Ishikawa (cell line): ENCODE measurements at regions not wholly inside any gene's neighbourhood (a gene's known extent, or its start where the extent isn't known, plus 50 kb on each side); places are given as distances from the start of the nearest gene placed in this dataset.

Experiments
- CEBPB ChIP-seq: IDR thresholded peaks from 2 replicates; pipeline ENCODE4 v1.6.1; 2012
- CREB1 ChIP-seq: IDR thresholded peaks from 2 replicates; pipeline ENCODE4 v1.6.1; 2012; ENCODE audit warnings: low read depth
- EGR1 ChIP-seq: IDR thresholded peaks from 2 replicates; pipeline ENCODE4 v1.6.1; 2012
- EP300 ChIP-seq: IDR thresholded peaks from 2 replicates; pipeline ENCODE4 v1.6.1; 2012; ENCODE audit warnings: borderline replicate concordance
- FOXM1 ChIP-seq: IDR thresholded peaks from 2 replicates; pipeline ENCODE4 v1.6.1; 2012; ENCODE audit warnings: low read depth, borderline replicate concordance
- NFIC ChIP-seq: IDR thresholded peaks from 2 replicates; pipeline ENCODE4 v1.6.1; 2012
- RAD21 ChIP-seq: IDR thresholded peaks from 2 replicates; pipeline ENCODE4 v1.6.1; 2012; ENCODE audit warnings: low read depth
- TAF1 ChIP-seq: IDR thresholded peaks from 2 replicates; pipeline ENCODE4 v1.6.1; 2012; ENCODE audit warnings: low read depth, mild to moderate bottlenecking
- TCF12 ChIP-seq: IDR thresholded peaks from 2 replicates; pipeline ENCODE4 v1.6.1; 2012; ENCODE audit warnings: low read depth
- TEAD4 ChIP-seq: IDR thresholded peaks from 2 replicates; pipeline ENCODE4 v1.6.1; 2012
- YY1 ChIP-seq: IDR thresholded peaks from 2 replicates; pipeline ENCODE4 v1.6.1; 2012; ENCODE audit warnings: low read depth
- ZBTB7A ChIP-seq: IDR thresholded peaks from 2 replicates; pipeline ENCODE4 v1.6.1; 2012; ENCODE audit warnings: low read depth
- TF ChIP-seq, protein P1 (sequence below): IDR thresholded peaks from 2 replicates; pipeline ENCODE4 v1.6.1; 2012
- TF ChIP-seq, protein P2 (sequence below): IDR thresholded peaks from 2 replicates; pipeline ENCODE4 v1.6.1; 2012; ENCODE audit warnings: low read depth, mild to moderate bottlenecking
- TF ChIP-seq, protein P3 (sequence below): IDR thresholded peaks from 2 replicates; pipeline ENCODE4 v1.6.1; 2012

DNA sequence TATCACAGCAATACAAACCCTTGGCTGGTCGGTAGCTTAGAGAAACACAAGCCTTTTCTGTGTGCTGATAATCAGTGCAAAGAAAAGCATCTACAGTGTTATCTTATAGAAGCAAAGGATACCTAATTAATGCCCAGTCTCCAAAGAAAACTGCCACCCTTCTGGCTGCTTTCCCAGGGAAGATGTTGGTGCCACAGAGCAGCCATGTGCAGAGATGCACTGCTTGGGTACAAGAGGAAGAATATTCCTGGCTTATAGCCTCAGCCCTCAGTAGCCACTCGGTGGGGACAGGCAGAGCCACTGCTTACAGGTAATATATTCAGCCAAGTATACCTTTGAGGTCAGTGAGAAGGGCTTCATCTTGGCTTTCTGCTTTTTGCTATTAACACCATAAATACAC lies 185.3 kb downstream of the PCSK1 start:
- TF ChIP-seq EP300 (no peak), YY1 (no peak), TCF12 (no peak), ZBTB7A (no peak), NFIC (no peak), FOXM1 (no peak), CEBPB (no peak), CREB1 (no peak), TEAD4 (no peak), TAF1 (no peak), RAD21 (no peak), EGR1 (no peak)
- TF ChIP-seq, protein P1, sequence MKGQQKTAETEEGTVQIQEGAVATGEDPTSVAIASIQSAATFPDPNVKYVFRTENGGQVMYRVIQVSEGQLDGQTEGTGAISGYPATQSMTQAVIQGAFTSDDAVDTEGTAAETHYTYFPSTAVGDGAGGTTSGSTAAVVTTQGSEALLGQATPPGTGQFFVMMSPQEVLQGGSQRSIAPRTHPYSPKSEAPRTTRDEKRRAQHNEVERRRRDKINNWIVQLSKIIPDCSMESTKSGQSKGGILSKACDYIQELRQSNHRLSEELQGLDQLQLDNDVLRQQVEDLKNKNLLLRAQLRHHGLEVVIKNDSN: no peak
- TF ChIP-seq, protein P2, sequence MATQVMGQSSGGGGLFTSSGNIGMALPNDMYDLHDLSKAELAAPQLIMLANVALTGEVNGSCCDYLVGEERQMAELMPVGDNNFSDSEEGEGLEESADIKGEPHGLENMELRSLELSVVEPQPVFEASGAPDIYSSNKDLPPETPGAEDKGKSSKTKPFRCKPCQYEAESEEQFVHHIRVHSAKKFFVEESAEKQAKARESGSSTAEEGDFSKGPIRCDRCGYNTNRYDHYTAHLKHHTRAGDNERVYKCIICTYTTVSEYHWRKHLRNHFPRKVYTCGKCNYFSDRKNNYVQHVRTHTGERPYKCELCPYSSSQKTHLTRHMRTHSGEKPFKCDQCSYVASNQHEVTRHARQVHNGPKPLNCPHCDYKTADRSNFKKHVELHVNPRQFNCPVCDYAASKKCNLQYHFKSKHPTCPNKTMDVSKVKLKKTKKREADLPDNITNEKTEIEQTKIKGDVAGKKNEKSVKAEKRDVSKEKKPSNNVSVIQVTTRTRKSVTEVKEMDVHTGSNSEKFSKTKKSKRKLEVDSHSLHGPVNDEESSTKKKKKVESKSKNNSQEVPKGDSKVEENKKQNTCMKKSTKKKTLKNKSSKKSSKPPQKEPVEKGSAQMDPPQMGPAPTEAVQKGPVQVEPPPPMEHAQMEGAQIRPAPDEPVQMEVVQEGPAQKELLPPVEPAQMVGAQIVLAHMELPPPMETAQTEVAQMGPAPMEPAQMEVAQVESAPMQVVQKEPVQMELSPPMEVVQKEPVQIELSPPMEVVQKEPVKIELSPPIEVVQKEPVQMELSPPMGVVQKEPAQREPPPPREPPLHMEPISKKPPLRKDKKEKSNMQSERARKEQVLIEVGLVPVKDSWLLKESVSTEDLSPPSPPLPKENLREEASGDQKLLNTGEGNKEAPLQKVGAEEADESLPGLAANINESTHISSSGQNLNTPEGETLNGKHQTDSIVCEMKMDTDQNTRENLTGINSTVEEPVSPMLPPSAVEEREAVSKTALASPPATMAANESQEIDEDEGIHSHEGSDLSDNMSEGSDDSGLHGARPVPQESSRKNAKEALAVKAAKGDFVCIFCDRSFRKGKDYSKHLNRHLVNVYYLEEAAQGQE: no peak
- TF ChIP-seq, protein P3, sequence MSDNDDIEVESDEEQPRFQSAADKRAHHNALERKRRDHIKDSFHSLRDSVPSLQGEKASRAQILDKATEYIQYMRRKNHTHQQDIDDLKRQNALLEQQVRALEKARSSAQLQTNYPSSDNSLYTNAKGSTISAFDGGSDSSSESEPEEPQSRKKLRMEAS: no peak

DNA sequence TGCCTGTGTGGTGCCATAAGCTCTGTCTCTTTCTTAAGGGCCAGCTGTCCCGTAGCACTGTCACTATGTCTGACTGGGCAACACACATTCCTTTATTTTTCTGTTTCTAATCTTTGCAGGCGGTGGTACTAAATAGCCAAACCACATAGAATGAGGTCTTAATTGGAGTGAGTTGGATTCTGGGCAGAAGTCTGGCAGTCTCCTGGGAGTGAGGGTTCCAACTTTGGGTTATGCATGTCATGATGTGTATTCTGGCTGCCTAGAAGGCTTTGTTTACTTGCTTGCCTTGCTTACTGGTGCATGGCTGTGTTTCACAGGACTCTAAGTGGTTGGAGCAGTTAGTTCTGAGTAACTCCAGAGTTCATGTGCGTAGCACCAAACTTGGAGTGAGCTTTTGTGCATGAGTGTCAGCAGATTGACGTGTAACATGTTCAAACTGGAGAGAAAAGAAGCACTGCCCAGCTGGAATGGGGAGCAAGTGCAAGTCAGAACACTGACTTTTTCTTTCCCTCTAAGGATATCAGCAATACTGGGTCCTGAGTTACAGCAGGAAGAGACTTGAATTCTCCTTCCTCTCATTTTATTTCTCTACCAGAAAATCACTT lies 185.8 kb downstream of the PCSK1 start:
- no peak for TF ChIP-seq RAD21
- no peak for TF ChIP-seq TCF12
- no peak for TF ChIP-seq YY1
- no peak for TF ChIP-seq CEBPB
- TF ChIP-seq, protein P1: no peak
- TF ChIP-seq, protein P2: no peak
- no peak for TF ChIP-seq EP300
- no peak for TF ChIP-seq FOXM1
- TF ChIP-seq, protein P3: no peak
- TF ChIP-seq ZBTB7A: no peak
- TF ChIP-seq CREB1: no peak
- TF ChIP-seq EGR1: no peak
- TF ChIP-seq TEAD4: no peak
- TF ChIP-seq NFIC: no peak
- no peak for TF ChIP-seq TAF1

DNA sequence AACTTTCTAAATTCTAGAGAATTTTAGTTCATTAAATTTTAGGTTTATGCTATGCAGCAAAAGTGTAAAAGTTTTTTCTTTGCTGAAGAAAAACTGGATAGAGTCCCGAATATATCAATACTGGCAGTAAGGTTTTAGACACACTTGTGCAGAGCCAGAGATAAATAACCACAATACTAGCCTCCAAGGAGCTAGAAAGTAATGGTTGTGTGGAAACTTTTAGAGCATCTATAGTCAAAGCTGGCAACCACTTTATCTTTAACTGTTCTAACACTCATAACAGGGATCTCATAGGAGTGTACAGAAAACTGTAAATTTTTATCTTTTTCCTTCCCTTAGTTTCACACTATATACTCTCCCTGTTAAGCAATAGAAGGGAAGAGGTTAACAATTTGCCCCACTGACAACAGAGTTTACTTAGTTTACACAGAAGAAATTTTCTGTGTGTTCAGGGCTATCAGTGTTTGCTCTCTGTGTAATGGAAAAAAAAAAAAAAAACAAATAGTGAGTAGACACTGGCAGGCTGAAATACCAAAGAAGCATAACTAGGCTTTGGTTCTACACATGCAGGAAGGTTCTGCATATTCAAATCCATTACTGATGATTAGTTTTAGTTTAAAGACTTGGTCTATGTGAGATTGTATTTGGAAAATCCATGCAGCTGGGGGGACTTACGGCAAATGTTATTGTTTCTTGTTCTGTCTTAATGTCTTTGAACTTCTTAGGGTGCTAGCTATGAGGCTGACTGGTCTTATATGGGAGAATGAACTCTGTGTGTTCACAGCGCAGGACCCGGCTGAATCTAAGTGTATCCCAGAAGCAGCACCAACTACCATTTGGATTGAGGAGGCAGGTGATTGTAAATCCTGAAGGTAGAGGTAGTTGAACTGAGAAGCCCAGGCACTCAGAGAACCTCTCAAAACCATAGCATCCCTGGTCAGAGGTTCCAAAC lies 187.6 kb downstream of the PCSK1 start:
- TF ChIP-seq CREB1: no peak
- TF ChIP-seq TEAD4: no peak
- no peak for TF ChIP-seq YY1
- TF ChIP-seq ZBTB7A: no peak
- no peak for TF ChIP-seq EP300
- no peak for TF ChIP-seq RAD21
- TF ChIP-seq, protein P2: no peak
- no peak for TF ChIP-seq CEBPB
- no peak for TF ChIP-seq FOXM1

DNA sequence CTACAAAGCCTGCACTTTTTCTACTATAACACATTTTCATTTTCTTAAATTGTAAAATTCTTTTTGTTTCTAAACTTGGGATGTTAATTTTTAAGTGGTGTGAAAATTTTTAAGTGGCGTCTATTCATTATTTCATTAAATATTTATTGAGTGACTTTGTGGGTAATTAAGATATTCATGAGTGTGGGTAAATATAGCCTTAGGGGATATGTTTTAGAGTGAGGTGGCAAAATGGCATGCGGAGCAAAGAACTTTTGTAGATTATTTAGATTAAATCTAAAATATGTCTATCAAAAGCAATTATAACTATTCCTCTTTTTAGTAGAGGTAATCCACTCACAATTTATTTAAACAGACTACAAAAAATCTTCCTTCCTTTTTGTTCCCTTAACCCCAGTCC lies 188.4 kb downstream of the PCSK1 start:
- TF ChIP-seq TEAD4 (no peak), ZBTB7A (no peak), EP300 (no peak), TAF1 (no peak), CREB1 (no peak), YY1 (no peak), EGR1 (no peak), RAD21 (no peak), FOXM1 (no peak), TCF12 (no peak), CEBPB (no peak), NFIC (no peak)
- TF ChIP-seq, protein P3: no peak
- TF ChIP-seq, protein P2: no peak
- TF ChIP-seq, protein P1: no peak
